OCI-LY1 (cell line): ENCODE measurements at regions not wholly inside any gene's neighbourhood (a gene's known extent, or its start where the extent isn't known, plus 50 kb on each side); places are given as distances from the start of the nearest gene placed in this dataset.

ENCODE experiments used
- H2AFZ ChIP-seq: fragments of 200-600 bp; sonication (generic), shearing (Covaris generic); 2 replicates; pipeline ENCODE4 v1.6.0; 2014; ENCODE audit warnings: antibody characterized with exemption, mild to moderate bottlenecking, low read length
- H3F3A ChIP-seq: fragments of 200-600 bp; sonication (generic), shearing (Covaris generic); 2 replicates; pipeline ENCODE4 v1.6.0; 2014; ENCODE audit warnings: mild to moderate bottlenecking, antibody characterized with exemption, low read length, moderate library complexity; ENCODE audit not compliant: insufficient read depth
- H3K27ac ChIP-seq: fragments of 200-600 bp; sonication (generic); 2 replicates; pipeline ENCODE4 v1.5.1; 2014; ENCODE audit warnings: low read length, mixed run types, mild to moderate bottlenecking, low read depth; ENCODE audit not compliant: poor library complexity, severe bottlenecking
- H3K27me3 ChIP-seq: fragments of 200-600 bp; sonication (generic); 2 replicates; pipeline ENCODE4 v1.6.0; 2014; ENCODE audit warnings: antibody characterized with exemption, mild to moderate bottlenecking, low read length, moderate library complexity; ENCODE audit not compliant: insufficient read depth
- H3K36me3 ChIP-seq: fragments of 200-600 bp; sonication (generic); 2 replicates; pipeline ENCODE4 v1.6.1; 2014; ENCODE audit warnings: mild to moderate bottlenecking, antibody characterized with exemption, low read length, moderate library complexity, mixed read lengths; ENCODE audit not compliant: insufficient read depth
- H3K4me1 ChIP-seq: fragments of 200-600 bp; sonication (generic); 2 replicates; pipeline ENCODE4 v1.5.1; 2014; ENCODE audit warnings: mild to moderate bottlenecking, low read length, moderate library complexity; ENCODE audit not compliant: insufficient read depth, severe bottlenecking
- H3K4me2 ChIP-seq: fragments of 200-600 bp; sonication (generic), shearing (Covaris generic); 2 replicates; pipeline ENCODE4 v1.6.1; 2014; ENCODE audit warnings: low read length
- H3K4me3 ChIP-seq: fragments of 200-600 bp; sonication (generic); 2 replicates; pipeline ENCODE4 v1.5.1; 2014; ENCODE audit warnings: low read length, low read depth, mild to moderate bottlenecking, mixed read lengths; ENCODE audit not compliant: poor library complexity, severe bottlenecking
- H3K79me2 ChIP-seq: fragments of 200-600 bp; shearing (Covaris generic); 2 replicates; pipeline ENCODE4 v1.6.1; 2016; ENCODE audit warnings: mixed run types, low read length, mixed read lengths; ENCODE audit not compliant: insufficient read depth
- H3K9ac ChIP-seq: fragments of 200-600 bp; sonication (generic), shearing (Covaris generic); 2 replicates; pipeline ENCODE4 v1.6.1; 2014; ENCODE audit warnings: mild to moderate bottlenecking, low read length, mixed read lengths
- H3K9me2 ChIP-seq: fragments of 200-600 bp; sonication (generic), shearing (Covaris generic); 2 replicates; pipeline ENCODE4 v1.6.1; 2014; ENCODE audit warnings: low read depth, mild to moderate bottlenecking, low read length, mixed read lengths
- H3K9me3 ChIP-seq: fragments of 200-600 bp; shearing (Covaris generic); 2 replicates; pipeline ENCODE4 v1.6.1; 2014; ENCODE audit warnings: low read length, mixed read lengths
- H4K20me1 ChIP-seq: fragments of 200-600 bp; sonication (generic), shearing (Covaris generic); 2 replicates; pipeline ENCODE4 v1.6.0; 2016; ENCODE audit warnings: mild to moderate bottlenecking, low read length; ENCODE audit not compliant: insufficient read depth
- CTCF ChIP-seq: fragments of 200-600 bp; sonication (generic), shearing (Covaris generic); IDR thresholded peaks from 2 replicates; pipeline ENCODE4 v1.5.1; 2017; ENCODE audit warnings: mild to moderate bottlenecking, antibody characterized with exemption, low read length, moderate library complexity, mixed read lengths
- EZH2 ChIP-seq: fragments of 200-600 bp; sonication (generic), shearing (Covaris generic); IDR thresholded peaks from 2 replicates; pipeline ENCODE4 v1.8.0; 2017; ENCODE audit warnings: borderline replicate concordance, mixed run types, mild to moderate bottlenecking, antibody characterized with exemption, low read length, moderate library complexity, mixed read lengths

GRCh38 chr2:120949957-120950590 is 214.4 kb downstream of the GLI2 start:
- Histone ChIP-seq H3K36me3 (no peaks in the 10 kb centered on the region), H3K9ac (no peak overlapping the region), H3K9me2 (no peaks in the 10 kb centered on the region), H2AFZ (no peak overlapping the region), H3F3A (no peaks in the 10 kb centered on the region), H3K4me1 (no peaks in the 10 kb centered on the region), H3K27ac (no peak overlapping the region), H3K27me3 (no peaks in the 10 kb centered on the region; the same call in 1 of the 2 replicates), H3K4me3 (no peak overlapping the region), H3K9me3 (no peaks in the 10 kb centered on the region), H4K20me1 (no peaks in the 10 kb centered on the region), H3K4me2 (no peak overlapping the region), H3K79me2 (no peaks in the 10 kb centered on the region)
- TF ChIP-seq EZH2 (no peak), CTCF (no peak)

GRCh38 chr2:120951693-120952092 is 216.0 kb downstream of the GLI2 start:
- Histone ChIP-seq H3K27ac (no peak overlapping the region), H3K36me3 (no peaks in the 10 kb centered on the region), H3K4me2 (no peak overlapping the region), H4K20me1 (no peaks in the 10 kb centered on the region), H3K79me2 (no peaks in the 10 kb centered on the region), H3K9me3 (no peaks in the 10 kb centered on the region), H3K9me2 (no peaks in the 10 kb centered on the region), H3K27me3 (peaks cover 3% of the 10 kb centered on the region; the same call in 1 of the 2 replicates), H2AFZ (no peak overlapping the region), H3K9ac (no peak overlapping the region), H3K4me1 (no peaks in the 10 kb centered on the region), H3K4me3 (no peak overlapping the region), H3F3A (no peaks in the 10 kb centered on the region)
- no peak for TF ChIP-seq CTCF
- no peak for TF ChIP-seq EZH2

- no peaks in the 10 kb centered on the region for H3K9me2 ChIP-seq
- H3K36me3 ChIP-seq, result no peaks in the 10 kb centered on the region
- no peak overlapping the region for H3K4me2 ChIP-seq
- no peaks in the 10 kb centered on the region for H3K4me1 ChIP-seq
- H4K20me1 ChIP-seq, result no peaks in the 10 kb centered on the region
- no peak overlapping the region for H3K27ac ChIP-seq
- no peaks in the 10 kb centered on the region for H3K79me2 ChIP-seq
- peaks cover 3% of the 10 kb centered on the region; the same call in 1 of the 2 replicates for H3K27me3 ChIP-seq
- H2AFZ ChIP-seq, result no peak overlapping the region
- no peak for TF ChIP-seq EZH2
- no peak for TF ChIP-seq CTCF
- no peak overlapping the region for H3K4me3 ChIP-seq
- H3K9me3 ChIP-seq, result no peaks in the 10 kb centered on the region
- H3K9ac ChIP-seq, result no peak overlapping the region
- H3F3A ChIP-seq, result no peaks in the 10 kb centered on the region
These were observed 216.7 kb downstream of the GLI2 start for GRCh38 chr2:120952318-120952717.
